GM19043 (cell line): ENCODE measurements at regions not wholly inside any gene's neighbourhood (a gene's known extent, or its start where the extent isn't known, plus 50 kb on each side); places are given as distances from the start of the nearest gene placed in this dataset.

Experiments used
- ATAC-seq: cut with Tn5 transposase; IDR thresholded peaks from one replicate; pipeline ENCODE4 v1.9.1; 2021; ENCODE audit warnings: low read depth; ENCODE audit not compliant: unreplicated experiment

DNA sequence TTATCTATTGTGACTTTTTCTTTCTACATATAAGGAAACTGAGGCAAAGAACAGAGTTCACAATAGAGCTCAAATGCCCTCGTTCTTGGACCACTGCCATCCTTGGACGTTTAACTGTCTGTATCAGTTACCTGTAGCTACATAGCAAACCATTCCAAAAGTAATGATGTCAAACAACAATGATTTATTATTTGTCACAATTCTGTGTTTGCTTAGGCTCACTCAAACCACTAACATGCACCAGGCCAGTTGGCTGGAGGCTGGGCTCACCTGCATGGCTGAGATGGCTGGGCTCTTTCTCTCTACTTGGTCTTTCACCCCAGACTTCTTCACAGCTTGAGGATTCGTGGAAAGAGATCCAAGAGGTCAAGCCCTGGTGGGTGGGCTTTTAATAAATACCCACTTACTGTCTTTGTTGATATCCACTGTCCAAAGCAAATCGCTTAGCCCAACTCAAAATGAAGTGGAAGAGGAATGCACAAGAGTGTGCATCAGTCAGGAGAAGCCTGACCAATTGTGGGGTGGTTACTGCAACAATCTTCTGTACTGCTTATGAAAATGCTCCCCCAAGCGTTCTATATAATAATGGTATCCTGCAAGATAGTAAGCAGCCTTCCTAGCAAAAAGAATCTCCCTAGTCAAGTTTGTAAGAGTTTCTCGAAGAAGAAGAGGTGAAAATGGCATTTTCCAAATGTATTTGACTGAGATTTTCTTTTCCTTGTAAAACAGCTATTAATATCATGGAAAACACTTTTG lies 163.5 kb upstream of the NT5C1B start:
- ATAC-seq = no peak

DNA sequence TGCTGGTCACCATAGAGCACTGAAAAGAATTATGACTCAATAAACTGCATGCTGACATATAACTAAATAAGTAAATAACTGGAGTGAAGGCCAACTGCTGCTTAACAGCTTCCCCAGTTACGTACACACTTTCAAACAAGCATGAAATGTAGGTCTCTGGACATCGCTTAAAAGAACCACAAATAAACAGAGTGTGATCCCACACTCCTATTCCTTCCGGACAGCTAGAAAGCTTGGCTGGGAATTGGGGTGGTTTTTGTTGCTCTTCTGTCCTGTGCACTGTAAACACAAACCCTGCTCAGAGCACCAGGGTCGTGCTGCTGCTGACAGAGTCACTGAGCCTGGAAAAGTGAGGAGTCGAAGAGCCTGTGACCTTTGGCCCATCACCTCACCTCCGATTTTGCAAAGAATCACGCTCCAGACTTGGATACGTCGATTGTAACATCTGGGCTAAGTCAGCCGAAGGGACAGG lies 162.7 kb upstream of the NT5C1B start:
- ATAC-seq = no peak

DNA sequence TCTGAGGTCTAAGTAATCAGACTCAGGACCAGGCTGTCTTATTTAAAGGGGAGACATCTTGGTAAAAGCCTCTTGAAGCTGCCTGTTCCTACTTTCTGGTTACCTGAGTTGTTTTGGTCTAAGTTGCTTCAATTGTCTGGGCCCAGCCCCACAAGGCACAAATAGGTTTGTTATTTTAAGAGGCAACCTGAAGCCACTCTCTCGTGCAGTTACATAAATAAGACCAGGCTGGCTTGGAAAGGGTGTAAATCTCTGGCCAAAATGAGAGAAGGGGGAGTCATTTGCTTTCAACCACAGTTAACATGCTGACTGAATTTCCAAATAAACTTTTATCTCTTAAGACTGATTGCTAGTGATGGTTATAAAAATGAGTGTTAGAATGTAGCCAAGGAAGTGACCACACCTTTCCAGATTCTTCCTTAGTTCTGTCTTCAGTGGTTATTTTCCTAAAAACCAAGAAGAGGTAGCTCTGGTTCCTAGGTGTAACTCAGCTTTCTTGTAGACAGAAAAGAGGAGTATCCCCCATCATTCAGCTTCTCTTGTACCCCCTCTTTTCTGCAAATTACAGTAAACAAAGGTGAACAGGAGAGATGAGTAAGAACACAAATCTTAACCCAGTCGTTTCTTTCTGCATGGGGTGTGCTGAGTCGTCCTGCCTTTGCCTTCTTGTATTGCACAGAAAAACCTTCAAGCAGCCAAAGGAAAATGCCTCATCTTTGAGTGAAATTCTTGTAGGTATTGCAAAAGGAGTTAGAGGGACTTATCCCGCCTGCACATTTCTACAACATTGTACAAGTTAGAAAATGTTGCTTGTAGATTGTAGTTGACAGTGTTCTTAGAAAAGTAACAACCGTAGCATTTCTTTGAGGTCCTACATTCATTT lies 161.5 kb upstream of the NT5C1B start:
- no peak for ATAC-seq

DNA sequence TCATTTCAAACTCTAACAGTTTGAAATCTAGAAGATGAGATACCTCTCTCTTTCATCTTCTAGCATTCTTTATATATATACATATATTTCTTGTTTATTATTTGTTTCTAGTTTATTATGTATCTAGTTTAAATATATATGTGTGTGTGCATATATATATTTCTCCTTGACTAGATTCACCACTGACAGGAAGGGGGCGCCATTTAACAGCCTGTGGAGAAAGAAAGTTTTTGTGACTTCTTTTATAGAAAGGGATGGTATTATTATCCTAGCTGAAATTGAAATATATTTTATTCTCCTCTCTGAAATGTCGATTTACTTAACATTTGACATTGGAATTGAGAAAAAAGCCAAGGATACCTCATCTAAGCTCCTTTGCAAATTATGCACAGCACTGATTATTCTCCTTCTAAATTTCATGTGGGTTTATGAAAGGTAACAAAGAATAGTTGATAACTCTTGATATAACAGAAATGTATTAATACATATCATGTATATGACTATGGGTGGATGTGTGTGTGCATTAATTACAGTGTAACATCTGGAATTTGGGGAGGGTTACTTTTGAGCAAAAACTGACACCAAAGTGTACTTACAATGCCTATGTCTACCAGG lies 160.7 kb upstream of the NT5C1B start:
- no peak for ATAC-seq

DNA sequence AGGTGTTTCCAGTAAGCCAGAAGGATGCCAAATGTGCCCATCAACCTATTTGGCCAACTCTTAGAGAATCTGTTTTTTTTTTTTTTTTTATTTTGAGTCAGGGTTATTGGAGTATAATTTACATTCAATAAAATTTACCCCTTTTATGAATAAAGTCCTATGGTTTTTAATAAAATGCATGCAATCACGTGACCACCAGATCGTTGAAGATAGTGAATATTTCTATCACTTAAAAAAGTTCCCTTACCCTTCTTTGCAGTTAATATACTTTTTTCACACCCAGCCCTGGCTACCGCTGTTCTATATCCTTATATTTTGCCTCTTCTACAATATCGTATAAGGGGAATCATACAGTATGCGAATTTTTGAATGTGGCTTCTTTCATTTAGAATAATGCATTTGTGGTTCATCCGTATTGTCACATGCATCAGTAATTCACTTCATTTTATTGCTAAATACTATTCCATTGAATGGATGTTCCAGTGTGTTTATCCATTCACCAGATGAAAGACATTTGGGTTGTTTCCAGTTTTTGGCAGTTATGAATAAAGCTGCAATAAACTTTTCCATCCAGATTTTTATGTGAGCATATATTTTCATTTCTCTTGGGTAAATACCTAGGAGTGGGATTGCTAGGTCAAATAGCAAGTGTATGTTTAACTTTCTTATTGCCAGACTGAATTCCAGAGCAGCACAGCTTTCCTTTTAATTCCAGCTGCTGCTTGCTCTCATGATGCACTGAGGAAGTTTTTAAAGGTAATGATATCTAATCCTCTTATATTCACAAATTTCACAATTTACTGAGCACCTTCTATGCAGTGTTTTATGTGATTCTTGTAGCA lies 156.3 kb upstream of the NT5C1B start:
- no peak for ATAC-seq

DNA sequence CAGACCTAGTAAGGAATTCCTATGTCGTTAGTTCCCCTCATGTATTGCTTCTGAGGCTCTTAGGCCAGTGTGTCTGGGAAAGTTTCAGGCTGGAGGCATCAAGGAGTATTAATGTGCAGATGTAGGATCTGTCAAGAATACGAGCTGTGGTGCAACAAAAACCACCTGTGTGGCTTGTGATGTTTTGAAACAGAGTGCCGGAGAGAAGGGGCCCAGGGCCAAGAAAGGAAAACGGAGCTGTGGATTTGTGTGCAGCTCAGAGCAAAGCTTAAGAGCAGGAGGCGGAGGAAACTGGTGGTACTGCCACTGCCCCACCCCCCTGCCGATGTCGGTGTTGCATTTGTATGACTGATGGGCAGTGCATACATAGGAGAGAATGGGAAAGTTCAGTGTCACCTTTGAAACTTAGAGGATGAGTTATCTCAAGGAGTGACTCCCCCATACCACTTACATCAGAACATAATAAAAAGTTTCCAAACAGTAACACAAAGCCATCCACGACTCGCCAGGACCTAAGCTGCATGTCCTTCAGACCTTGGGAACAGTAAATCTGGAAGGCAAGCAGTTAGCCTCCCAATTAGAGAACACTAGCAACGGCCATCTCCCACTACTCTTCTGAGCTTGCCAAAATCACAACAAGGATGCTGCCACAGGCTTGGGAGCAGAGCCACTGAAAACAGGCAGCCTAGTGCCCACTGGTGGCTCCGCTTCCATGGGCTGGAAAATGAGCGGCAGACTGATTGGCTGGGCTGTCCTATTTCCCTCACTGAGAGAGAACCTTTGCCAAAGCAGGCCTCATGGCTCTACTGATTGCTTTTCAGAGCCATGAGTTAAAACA lies 152.7 kb upstream of the NT5C1B start:
- no peak for ATAC-seq

DNA sequence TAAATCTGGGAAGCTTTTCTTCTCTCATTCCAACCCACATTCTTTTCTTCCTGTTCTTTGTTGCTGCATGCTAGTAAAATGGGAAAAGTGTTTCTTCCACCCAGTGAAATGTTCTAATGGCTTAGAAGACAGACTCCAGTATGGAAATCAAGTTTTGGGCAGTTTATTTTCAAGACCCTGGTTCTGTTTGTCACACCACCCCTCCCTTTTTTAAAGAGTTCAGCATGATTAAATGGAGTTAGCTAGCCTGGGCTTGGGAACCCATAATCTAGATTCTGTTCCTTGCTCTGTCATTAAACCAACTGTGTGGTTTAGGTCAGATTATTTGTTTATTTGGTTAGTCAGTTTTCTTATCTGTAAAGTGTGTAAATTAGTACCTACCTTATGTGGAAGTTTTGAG lies 151.8 kb upstream of the NT5C1B start:
- ATAC-seq = no peak

DNA sequence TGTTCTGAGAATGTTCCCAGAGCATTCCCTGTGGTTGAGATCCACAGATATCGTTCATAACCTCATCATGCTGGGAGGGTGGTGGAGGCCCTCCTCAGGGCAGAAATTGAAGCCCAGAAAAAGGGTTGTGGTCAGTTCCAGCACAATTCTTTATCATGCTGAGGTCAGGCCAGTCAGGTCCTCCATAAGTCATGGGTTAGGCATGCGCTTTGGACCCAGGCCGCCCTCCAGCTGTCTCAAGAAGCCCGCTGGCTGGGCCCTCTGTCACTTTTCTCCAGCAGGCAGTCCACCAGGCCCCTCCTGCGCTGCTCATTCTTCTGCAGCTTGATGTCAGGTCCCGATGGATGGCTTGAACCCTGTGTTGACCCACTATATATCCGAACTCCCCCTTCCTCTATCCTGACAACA lies 151.1 kb upstream of the NT5C1B start:
- ATAC-seq = no peak

DNA sequence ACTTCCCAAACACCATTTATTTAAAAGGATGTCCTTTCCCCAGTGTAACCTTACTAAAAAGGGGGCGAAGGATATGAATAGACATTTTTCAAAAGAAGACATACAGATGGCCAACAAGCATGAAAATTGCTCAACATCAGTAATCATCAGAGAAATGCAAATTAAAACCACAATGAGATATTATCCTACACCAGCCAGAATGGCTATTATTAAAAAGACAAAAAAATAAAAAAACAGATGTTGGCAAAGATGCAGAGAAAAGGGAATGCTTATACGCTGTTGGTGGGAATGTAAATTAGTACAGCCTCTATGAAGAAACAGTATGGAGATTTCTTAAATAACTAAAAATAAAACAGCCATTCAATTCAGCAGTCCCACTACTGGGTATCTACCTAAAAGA lies 142.3 kb upstream of the NT5C1B start:
- ATAC-seq = no peak

DNA sequence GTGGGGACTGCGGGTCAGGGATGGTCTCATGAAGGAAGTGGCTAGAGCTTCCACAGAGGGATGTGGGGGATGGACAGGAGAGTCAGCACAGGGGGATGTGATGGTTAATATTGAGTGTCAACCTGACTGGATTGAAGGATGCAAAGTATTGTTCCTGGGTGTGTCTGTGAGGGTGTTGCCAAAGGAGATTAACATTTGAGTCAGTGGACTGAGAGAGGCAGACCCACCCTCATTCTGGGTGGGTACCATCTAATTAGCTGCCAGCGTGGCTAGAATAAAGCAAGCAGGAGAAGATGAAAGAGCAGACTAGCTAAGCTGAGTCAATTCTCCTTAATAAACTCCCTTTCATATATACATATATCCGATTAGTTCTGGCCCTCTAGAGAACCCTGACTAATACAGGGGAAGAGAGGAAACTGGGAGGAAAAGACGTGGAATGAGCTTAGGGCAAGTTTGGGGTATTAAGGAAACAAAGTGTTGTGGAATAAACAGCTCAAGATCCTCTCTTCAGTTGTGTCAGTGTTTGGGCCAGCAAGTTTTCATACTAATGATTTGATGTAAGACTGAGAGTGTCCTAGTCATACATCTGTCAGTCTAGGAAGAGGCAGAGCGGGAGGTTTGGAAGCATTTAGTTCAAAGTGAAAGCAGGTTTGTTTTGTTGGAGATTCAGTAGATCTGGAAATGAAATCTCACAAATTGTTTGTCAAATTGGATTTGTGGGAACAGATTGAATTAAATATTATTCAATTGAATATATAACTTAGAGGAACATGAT lies 135.2 kb upstream of the NT5C1B start:
- no peak for ATAC-seq

DNA sequence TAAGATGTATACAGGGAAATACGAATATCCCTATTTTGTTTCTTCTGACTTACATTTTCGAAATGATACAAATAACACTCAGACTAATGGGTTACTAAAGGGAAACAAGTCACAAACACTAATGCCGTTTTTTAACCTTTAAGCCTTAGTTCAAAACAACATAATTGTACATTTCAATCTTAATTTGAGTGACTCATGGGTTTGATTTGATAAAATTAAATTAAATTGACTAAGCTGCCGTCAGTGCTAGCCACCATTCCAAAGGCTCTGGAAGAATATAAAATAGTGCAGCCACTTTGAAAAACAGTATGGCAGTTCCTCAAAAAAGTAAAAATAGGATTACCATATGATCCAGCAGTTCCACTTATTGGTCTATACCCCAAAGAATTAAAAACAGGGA lies 133.8 kb upstream of the NT5C1B start:
- ATAC-seq = no peak

DNA sequence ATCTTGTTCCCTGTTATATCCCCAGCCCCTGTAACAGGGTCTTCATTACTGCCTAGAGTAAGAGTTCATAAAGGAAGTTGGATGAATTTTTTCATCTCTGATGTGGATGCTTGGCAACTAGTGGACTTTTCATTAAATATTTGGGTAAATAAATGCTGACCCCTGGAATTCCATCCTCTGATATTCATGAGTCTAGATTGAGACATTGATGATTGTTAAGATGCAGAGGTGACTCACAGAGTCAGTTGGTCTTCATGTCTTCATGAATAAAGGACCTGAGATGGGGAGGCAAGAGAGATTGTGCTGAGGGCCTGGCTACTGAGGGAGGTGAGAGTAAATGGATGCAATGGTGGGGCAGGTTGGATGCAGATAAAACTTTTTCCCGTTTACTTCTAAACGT lies 132.7 kb upstream of the NT5C1B start:
- ATAC-seq = no peak

DNA sequence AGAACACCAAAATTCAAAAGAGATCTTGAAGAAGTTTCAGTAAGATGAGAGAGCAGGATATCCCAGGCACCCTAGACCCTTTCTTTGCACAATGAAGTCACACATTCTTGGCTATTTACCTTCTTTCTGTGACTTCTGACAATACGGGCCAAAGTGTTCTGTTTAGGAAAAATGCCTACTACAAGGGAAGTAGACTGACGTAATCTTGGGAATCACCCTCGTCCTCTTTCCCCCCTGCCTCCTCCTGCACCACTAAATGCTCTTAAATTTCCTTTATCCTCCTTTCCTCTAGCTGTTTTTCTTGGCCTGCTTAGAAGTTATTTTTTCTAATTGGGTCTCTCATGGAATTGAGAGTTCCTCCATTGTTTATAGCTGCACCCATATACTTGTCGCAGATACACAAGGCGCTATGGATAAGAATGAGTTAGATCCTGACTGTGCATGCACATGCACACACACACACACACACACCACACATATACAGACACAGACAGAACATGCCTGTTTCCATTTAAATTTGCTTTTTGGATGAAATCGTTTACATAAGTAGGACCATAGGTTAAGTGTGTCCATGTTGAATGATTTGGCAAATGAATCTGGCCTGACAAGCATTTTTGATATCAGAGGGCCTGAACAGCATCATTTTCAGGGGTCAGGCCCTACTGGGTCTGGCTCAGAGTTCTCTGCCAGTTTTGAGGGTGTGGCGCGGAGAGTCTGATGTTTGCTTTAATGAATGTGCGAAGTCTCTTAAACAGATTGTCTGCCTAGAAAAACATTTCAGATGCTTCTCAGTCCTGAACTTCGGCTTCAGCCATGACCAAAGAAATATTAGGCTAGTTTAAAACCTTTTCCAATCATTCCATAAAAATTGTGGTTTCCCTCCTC lies 131.9 kb upstream of the NT5C1B start:
- no peak for ATAC-seq

DNA sequence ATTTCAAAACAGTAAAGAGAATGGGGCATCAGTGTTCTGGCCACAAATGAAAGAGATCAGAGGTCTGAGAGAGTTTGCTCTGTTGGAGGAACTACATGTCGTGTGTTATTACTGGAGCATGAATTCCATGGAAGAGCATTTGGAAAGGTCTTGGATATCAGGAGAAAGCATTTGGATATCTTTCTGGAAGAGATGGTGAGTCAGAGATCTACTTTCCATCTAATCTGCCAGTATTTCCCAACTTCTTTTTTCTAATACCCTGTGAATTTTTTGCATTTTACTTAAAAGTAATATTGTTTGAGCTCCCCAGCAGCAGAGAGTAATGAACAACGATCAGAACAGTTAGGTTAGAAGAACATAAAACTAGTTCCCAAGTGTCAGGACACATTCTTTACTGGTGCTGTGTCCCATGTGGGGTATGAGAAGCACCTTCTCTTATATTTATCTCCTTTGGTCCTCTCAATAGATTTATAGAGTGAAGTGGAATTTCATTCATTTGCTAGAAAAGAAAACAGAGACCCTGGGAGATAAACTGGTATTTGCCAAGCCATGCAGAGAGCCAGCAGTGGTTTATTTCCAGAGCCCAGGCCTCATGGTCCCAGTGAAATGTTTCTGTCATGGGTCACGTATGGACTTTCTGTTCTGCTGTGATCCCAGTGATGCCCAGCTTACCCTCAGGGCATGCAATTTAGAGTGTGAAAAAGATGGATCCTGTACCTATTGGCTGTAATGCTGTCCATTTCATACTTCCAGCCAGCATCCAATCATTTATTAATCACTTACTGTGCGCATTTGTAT lies 130.8 kb upstream of the NT5C1B start:
- no peak for ATAC-seq

DNA sequence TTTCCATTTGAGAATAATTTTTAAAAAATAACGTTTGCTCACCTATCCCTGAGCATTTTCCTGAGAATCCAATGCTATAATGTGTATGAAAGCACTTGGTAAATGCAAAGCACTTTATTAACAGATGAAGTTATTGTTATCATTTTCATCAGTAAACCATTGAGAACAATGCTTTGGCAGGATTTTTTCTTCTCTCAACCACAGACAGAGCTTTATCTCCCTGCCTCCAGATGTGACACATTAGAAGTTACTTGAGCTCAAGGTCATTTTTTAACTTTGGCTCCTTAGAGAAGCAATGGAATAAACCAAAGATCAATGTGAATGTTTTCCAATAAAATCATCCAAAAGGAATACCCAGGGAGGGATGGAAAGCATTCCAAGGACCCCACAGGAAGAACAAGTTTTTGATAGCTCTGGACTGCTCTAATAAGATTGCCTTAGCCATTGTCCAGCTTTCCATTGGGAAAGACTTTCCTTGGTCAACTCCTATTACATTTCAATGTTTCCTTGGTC lies 118.9 kb upstream of the NT5C1B start:
- no peak for ATAC-seq

DNA sequence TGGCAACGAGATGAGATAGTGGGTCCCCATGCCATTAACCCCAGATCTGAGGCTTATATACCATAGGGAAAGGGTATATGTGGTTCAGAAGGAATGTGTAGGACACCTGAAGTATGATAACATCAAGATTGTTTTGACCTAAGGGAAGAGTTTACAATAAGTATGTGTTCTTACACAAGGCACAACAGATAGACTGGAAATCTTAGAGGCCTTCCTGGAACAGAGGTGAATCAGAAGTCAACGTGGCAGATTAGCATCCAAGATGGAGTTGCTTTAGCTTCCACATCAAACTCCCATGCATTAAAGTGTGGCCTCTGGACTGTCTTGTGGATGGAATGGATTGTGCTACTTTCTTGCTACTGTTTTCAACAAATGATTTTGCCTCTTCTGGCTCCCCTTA lies 116.6 kb upstream of the NT5C1B start:
- ATAC-seq = no peak

DNA sequence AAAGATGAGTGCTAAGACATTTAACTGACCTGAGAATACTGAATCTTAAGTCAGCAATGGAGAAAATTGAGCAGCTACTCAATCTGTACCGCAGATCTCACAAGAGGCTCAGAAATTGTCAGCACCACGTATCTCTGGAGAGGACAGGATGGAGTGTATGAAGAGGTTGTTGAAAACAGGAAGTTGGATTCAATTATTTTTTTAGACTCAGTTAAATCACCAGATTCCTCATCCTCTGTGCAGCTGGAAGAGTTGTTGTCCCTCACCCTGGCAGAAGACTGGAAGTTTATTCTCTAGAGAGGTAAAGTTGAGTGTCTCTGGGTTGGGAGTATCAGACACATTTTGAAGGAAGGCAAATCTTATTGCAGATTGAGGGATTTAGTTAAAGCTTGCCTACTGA lies 114.9 kb upstream of the NT5C1B start:
- ATAC-seq = no peak
